ENCODE measurements at regions not wholly inside any gene's neighbourhood (a gene's known extent, or its start where the extent isn't known, plus 50 kb on each side); places are given as distances from the start of the nearest gene placed in this dataset.

DNA sequence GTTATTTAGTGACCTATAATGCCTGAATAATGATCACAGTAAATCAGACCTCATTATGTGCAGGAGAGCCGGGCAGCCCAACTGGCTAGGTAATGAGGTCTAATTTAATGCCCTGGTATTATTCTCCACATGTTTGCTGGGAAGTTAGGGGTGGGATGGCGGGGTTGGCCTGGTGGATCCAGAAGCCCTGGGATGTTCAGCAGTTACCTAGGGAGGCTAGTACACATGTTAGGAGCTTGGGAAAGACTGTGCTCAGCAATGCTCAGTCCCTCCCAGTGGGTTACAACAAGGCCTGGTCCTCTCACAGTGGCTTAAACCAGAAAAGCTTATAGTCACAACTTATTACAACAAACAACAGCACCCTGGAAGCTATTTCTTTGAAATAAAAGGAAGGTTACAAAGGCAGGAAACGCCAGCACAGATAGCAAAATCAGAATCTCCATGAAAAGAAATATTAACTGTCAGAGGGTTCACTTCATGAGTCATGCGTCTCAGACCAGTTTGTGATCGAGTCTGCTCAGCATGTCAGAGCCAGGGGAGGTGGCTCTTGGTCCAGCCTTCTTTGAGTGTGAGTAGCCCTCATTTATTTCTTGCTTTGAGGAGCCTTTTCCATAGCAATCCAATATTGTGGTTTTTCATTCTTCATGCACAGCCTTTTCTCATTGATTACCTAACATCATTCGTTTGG lies 418.6 kb upstream of the NPVF start:
- Histone ChIP-seq H3K79me2 (ENCODE audit: low read length) (no peaks in the 10 kb centered on the region), H3K9ac (ENCODE audit: low read length) (no peak overlapping the region), H3K9me3 (ENCODE audit: low read length) (no peaks in the 10 kb centered on the region), H3K27ac (ENCODE audit: low read length) (no peak overlapping the region), H3K36me3 (ENCODE audit: low read depth, low read length) (no peaks in the 10 kb centered on the region), H3K4me2 (ENCODE audit: low read length) (no peak overlapping the region), H4K20me1 (ENCODE audit: low read length) (no peaks in the 10 kb centered on the region), H2AFZ (ENCODE audit: low read length) (no peak overlapping the region), H3K4me3 (ENCODE audit: low read length) (no peak overlapping the region), H3K9me2 (replicated peaks; ENCODE audit: low read length) (no peaks in the 10 kb centered on the region), H3K4me1 (ENCODE audit: insufficient read depth, low read length) (no peaks in the 10 kb centered on the region), H3K27me3 (ENCODE audit: low read length) (0 out of 2 replicates have a peak, but pooled peaks cover 3% of the 10 kb centered on the region), H3F3A (ENCODE audit: low read length, unreplicated experiment) (no peaks in the 10 kb centered on the region)
- ChIA-PET CTCF (no interaction called here), POLR2A (ENCODE audit: unreplicated experiment) (no interaction called here)
- no peak for ATAC-seq
- TF ChIP-seq EZH2 (IDR thresholded peaks at IDR 0.05; ENCODE audit: low read length, unreplicated experiment) = no peak
- TF ChIP-seq EZH2phosphoT487 (IDR thresholded peaks at IDR 0.05; ENCODE audit: borderline replicate concordance, low read length) = no peak
- TF ChIP-seq CTCF (conservative IDR thresholded peaks at IDR 0.05; ENCODE audit: low read depth, low read length) = no peak
- BruUV-seq (replicated peaks) = no TSS peak
- intact Hi-C loops (cut with micrococcal nuclease) = no loop called here
- no peak for DNase-seq

- no peaks in the 10 kb centered on the region for H4K20me1 ChIP-seq (ENCODE audit: low read length)
- no peak overlapping the region for H3K4me2 ChIP-seq (ENCODE audit: low read length)
- no peaks in the 10 kb centered on the region for H3K9me2 ChIP-seq (replicated peaks; ENCODE audit: low read length)
- CTCF ChIA-PET = no interaction called here
- no peaks in the 10 kb centered on the region for H3F3A ChIP-seq (ENCODE audit: low read length, unreplicated experiment)
- TF ChIP-seq EZH2 (IDR thresholded peaks at IDR 0.05; ENCODE audit: low read length, unreplicated experiment) (no peak), EZH2phosphoT487 (IDR thresholded peaks at IDR 0.05; ENCODE audit: borderline replicate concordance, low read length) (no peak), CTCF (conservative IDR thresholded peaks at IDR 0.05; ENCODE audit: low read depth, low read length) (no peak)
- no peaks in the 10 kb centered on the region for H3K4me1 ChIP-seq (ENCODE audit: insufficient read depth, low read length)
- H3K4me3 ChIP-seq (ENCODE audit: low read length) = no peak overlapping the region
- BruUV-seq (replicated peaks) = no TSS peak
- no peaks in the 10 kb centered on the region for H3K36me3 ChIP-seq (ENCODE audit: low read depth, low read length)
- ATAC-seq (no peak), DNase-seq (no peak)
- H2AFZ ChIP-seq (ENCODE audit: low read length) = no peak overlapping the region
- POLR2A ChIA-PET (ENCODE audit: unreplicated experiment) = no interaction called here
- 0 out of 2 replicates have a peak, but pooled peaks cover 3% of the 10 kb centered on the region for H3K27me3 ChIP-seq (ENCODE audit: low read length)
- intact Hi-C loops (cut with micrococcal nuclease) = no loop called here
- no peaks in the 10 kb centered on the region for H3K79me2 ChIP-seq (ENCODE audit: low read length)
- no peak overlapping the region for H3K9ac ChIP-seq (ENCODE audit: low read length)
- no peaks in the 10 kb centered on the region for H3K9me3 ChIP-seq (ENCODE audit: low read length)
- no peak overlapping the region for H3K27ac ChIP-seq (ENCODE audit: low read length)
These were observed 419.6 kb upstream of the NPVF start for GRCh38 chr7:25647872-25648271.

GRCh38 chr7:25652366-25652765 lies 424.1 kb upstream of the NPVF start:
- H3K9ac ChIP-seq (ENCODE audit: low read length) = no peak overlapping the region
- no peaks in the 10 kb centered on the region for H3K9me3 ChIP-seq (ENCODE audit: low read length)
- DNase-seq (no peak), ATAC-seq (no peak)
- CTCF ChIA-PET = no interaction called here
- no peaks in the 10 kb centered on the region for H3K9me2 ChIP-seq (replicated peaks; ENCODE audit: low read length)
- H3K4me2 ChIP-seq (ENCODE audit: low read length) = no peak overlapping the region
- BruUV-seq (replicated peaks) = no TSS peak
- H3K27me3 ChIP-seq (ENCODE audit: low read length) = 0 out of 2 replicates have a peak, but pooled peaks cover 8% of the 10 kb centered on the region
- H2AFZ ChIP-seq (ENCODE audit: low read length) = no peak overlapping the region
- H3K4me1 ChIP-seq (ENCODE audit: insufficient read depth, low read length) = no peaks in the 10 kb centered on the region
- no peaks in the 10 kb centered on the region for H3K36me3 ChIP-seq (ENCODE audit: low read depth, low read length)
- H3K27ac ChIP-seq (ENCODE audit: low read length) = no peak overlapping the region
- TF ChIP-seq CTCF (conservative IDR thresholded peaks at IDR 0.05; ENCODE audit: low read depth, low read length) = no peak
- no peak overlapping the region for H3K4me3 ChIP-seq (ENCODE audit: low read length)
- H3K79me2 ChIP-seq (ENCODE audit: low read length) = no peaks in the 10 kb centered on the region
- no peaks in the 10 kb centered on the region for H3F3A ChIP-seq (ENCODE audit: low read length, unreplicated experiment)
- POLR2A ChIA-PET (ENCODE audit: unreplicated experiment) = no interaction called here
- intact Hi-C loops (cut with micrococcal nuclease) = no loop called here
- no peaks in the 10 kb centered on the region for H4K20me1 ChIP-seq (ENCODE audit: low read length)

All from PC-3 (cell line).